HCT116 (cell line): ENCODE measurements at regions not wholly inside any gene's neighbourhood (a gene's known extent, or its start where the extent isn't known, plus 50 kb on each side); places are given as distances from the start of the nearest gene placed in this dataset.

Experiments used
- ATAC-seq: fragments of 200-7000 bp; cut with Tn5 transposase; 2 replicates; pipeline ENCODE4 v1.9.1; 2020; ENCODE audit warnings: mild to moderate bottlenecking, moderate library complexity
- BruUV-seq: library from RNA; stranded (reverse); fragments of 400-500 nt; replicated peaks from 2 replicates; lab custom pipeline; 2021; lab: Mats Ljungman, UMichigan
- CTCF ChIA-PET: fragments of 300-600 bp; sonication (Branson Sonifier 250); formaldehyde crosslinking; loops from one replicate; lab custom pipeline; 2021; ENCODE audit warnings: antibody characterized with exemption; lab: Charles Lee
- POLR2A ChIA-PET: fragments of 300-600, 350-600 bp; sonication (Branson Sonifier 250); formaldehyde crosslinking; loops from one replicate; lab custom pipeline; 2021; ENCODE audit warnings: antibody characterized with exemption; lab: Charles Lee
- RAD21 ChIA-PET, 2 experiments: fragments of 300-600 bp; sonication (Branson Sonifier 250); formaldehyde crosslinking; loops; one replicate each; lab custom pipeline; 2023; ENCODE audit warnings: low total read pairs in 2 of 2; ENCODE audit not compliant: uncharacterized antibody in 2 of 2, unreplicated experiment in 2 of 2, low non-redundant PET in 1 of 2; lab: Charles Lee
- DNase-seq: peaks from one replicate; pipeline ENCODE4 v3.0.0-alpha.2; 2010; ENCODE audit warnings: low read depth, low spot score
- H2AFZ ChIP-seq: fragments of 200-600 bp; shearing (Covaris generic), sonication (generic); 2 replicates; pipeline ENCODE4 v1.6.1; 2017; ENCODE audit warnings: low read depth, mixed run types, mixed read lengths, antibody characterized with exemption, low read length; ENCODE audit not compliant: poor library complexity, severe bottlenecking
- H3K27ac ChIP-seq: 2 replicates; pipeline ENCODE4 v1.5.1; 2012; ENCODE audit warnings: low read depth, low read length
- H3K27me3 ChIP-seq: fragments of 200-600 bp; sonication (generic); 2 replicates; pipeline ENCODE4 v1.6.1; 2016; ENCODE audit warnings: mixed run types, low read length, mixed read lengths; ENCODE audit not compliant: insufficient read depth
- H3K36me3 ChIP-seq, 2 experiments: fragments of 200-500 bp in 1 of 2; fragments of 200-600 bp in 1 of 2; sonication (Bioruptor generic) in 1 of 2; sonication (generic) in 1 of 2; 2 replicates each; pipeline versions ENCODE4 v1.5.1 to v1.6.1; 2014 to 2016; ENCODE audit warnings: low read length in 2 of 2, inconsistent platforms in 1 of 2, mixed read lengths in 1 of 2, mixed run types in 1 of 2; ENCODE audit not compliant: insufficient read depth in 2 of 2, control insufficient read depth in 1 of 2
- H3K4me1 ChIP-seq, 2 experiments: fragments of 200-600 bp in 1 of 2; sonication (generic) in 1 of 2; 2 replicates each; pipeline versions ENCODE4 v1.5.1 to v1.6.1; 2012 to 2017; ENCODE audit warnings: low read length in 2 of 2, inconsistent platforms in 1 of 2, mild to moderate bottlenecking in 1 of 2, mixed read lengths in 1 of 2, mixed run types in 1 of 2, moderate library complexity in 1 of 2; ENCODE audit not compliant: insufficient read depth in 2 of 2, control insufficient read depth in 1 of 2
- H3K4me2 ChIP-seq: fragments of 200-600 bp; sonication (generic); 2 replicates; pipeline ENCODE4 v1.6.1; 2017; ENCODE audit warnings: mixed run types, low read length, mixed read lengths
- H3K4me3 ChIP-seq, 2 experiments: fragments of 200-600 bp in 1 of 2; sonication (generic) in 1 of 2; replicated peaks in 1 of 2; 2 replicates each; pipeline ENCODE4 v1.5.1; 2011 to 2016; ENCODE audit warnings: low read length in 2 of 2, control low read depth in 1 of 2, low read depth in 1 of 2, mild to moderate bottlenecking in 1 of 2, mixed read lengths in 1 of 2, mixed run types in 1 of 2
- H3K79me2 ChIP-seq: fragments of 200-600 bp; sonication (generic); 2 replicates; pipeline ENCODE4 v1.6.1; 2017; ENCODE audit warnings: mild to moderate bottlenecking, mixed run types, low read length, moderate library complexity, mixed read lengths; ENCODE audit not compliant: insufficient read depth
- H3K9ac ChIP-seq: fragments of 200-600 bp; sonication (generic); 2 replicates; pipeline ENCODE4 v1.6.1; 2016; ENCODE audit warnings: low read length, mixed read lengths
- H3K9me2 ChIP-seq: fragments of 200-600 bp; sonication (generic), shearing (Covaris generic); 2 replicates; pipeline ENCODE4 v1.6.1; 2017; ENCODE audit warnings: mixed run types, mild to moderate bottlenecking, moderate library complexity; ENCODE audit not compliant: insufficient read depth
- H3K9me3 ChIP-seq, 2 experiments: fragments of 200-500 bp in 1 of 2; fragments of 200-600 bp in 1 of 2; sonication (Bioruptor generic) in 1 of 2; sonication (generic) in 1 of 2; 2 replicates each; pipeline ENCODE4 v1.6.1; 2014 to 2017; ENCODE audit warnings: low read length in 2 of 2, mixed read lengths in 2 of 2, inconsistent platforms in 1 of 2, low read depth in 1 of 2, mild to moderate bottlenecking in 1 of 2, mixed run types in 1 of 2, moderate library complexity in 1 of 2; ENCODE audit not compliant: control insufficient read depth in 1 of 2, insufficient read depth in 1 of 2
- H4K20me1 ChIP-seq: fragments of 200-600 bp; sonication (generic), shearing (Covaris generic); 2 replicates; pipeline ENCODE4 v1.6.1; 2017; ENCODE audit warnings: mixed run types, mild to moderate bottlenecking, moderate library complexity; ENCODE audit not compliant: insufficient read depth
- CEBPB ChIP-seq: IDR thresholded peaks from 2 replicates; pipeline ENCODE4 v1.6.1; 2012; ENCODE audit warnings: low read depth
- MAX ChIP-seq: IDR thresholded peaks from 2 replicates; pipeline ENCODE4 v1.6.1; 2012
- RAD21 ChIP-seq: IDR thresholded peaks from 2 replicates; pipeline ENCODE4 v1.6.1; 2012; ENCODE audit warnings: low read depth, mild to moderate bottlenecking
- YY1 ChIP-seq: IDR thresholded peaks from 2 replicates; pipeline ENCODE4 v1.6.1; 2011; ENCODE audit warnings: low read length, low read depth, moderate library complexity, mild to moderate bottlenecking; ENCODE audit not compliant: insufficient replicate concordance; ENCODE audit errors: extremely low read depth
- intact Hi-C: fragments of 100-400 bp; cut with micrococcal nuclease; formaldehyde crosslinking; loops from 2 replicates; pipeline ENCODE4 v1.10.0; 2022
- TF ChIP-seq, protein P1 (sequence below): IDR thresholded peaks from 2 replicates; pipeline ENCODE4 v1.6.1; 2012; ENCODE audit warnings: low read depth
- TF ChIP-seq, protein P2 (sequence below): IDR thresholded peaks from 2 replicates; pipeline ENCODE4 v1.6.1; 2011; ENCODE audit warnings: mild to moderate bottlenecking, low read length, moderate library complexity; ENCODE audit not compliant: insufficient replicate concordance; ENCODE audit errors: extremely low read depth

DNA sequence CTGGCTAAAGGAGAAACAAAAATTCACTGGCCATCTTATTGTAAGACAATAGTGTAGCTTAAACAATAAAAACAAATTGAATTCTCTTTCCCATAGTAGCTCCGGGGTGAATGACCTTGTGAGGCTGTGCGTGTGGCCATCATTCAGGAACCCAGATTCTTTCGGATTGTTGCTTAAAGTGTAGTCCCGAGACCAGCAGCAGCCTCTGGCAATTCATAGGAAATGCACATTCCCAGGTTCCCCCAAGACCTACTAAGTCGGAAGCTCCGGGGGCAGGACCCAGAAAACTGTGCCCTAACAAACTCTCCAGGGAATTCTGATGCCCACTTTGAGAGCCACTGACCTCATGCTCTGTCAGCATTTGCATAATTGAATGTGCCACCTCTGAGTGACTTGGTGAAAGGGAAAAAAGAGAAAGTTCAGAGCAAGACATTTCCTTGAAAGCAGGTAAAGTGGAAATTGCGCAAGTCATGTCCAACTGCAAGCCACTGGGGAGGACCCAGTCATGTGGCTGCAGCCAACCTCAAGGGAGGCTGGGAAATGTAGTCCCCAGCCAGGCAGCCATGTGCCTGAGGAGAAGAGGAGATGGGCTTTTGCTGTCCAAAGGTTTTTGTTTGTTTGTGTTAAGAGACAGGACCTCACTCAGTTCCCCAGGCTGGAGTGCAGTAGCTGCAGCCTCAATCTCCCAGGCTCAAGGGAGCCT lies 50.7 kb upstream of the PNMA8B start:
- Histone ChIP-seq H3K27me3 (no peaks in the 10 kb centered on the region), H3K4me2 (peak overlapping the region; percentile 29; the same call in 1 of the 2 replicates), H3K36me3 (no peaks in the 10 kb centered on the region), H3K79me2 (no peaks in the 10 kb centered on the region), H3K27ac (no peak overlapping the region; the same call in 1 of the 2 replicates), H4K20me1 (no peaks in the 10 kb centered on the region), H3K9me2 (no peaks in the 10 kb centered on the region), H3K9ac (no peak overlapping the region), H3K9me3 (peaks cover 5 to 11% of the 10 kb centered on the region in 2 experiments; a peak in 2 of 4 replicates), H3K4me3 (no peak overlapping the region), H2AFZ (peak overlapping the region; percentile 93), H3K4me1 (peaks cover 4 to 6% of the 10 kb centered on the region in 2 experiments; a peak in 3 of 4 replicates)
- ChIA-PET POLR2A (no interaction called here), CTCF (interaction anchor here (1.3 to 1.7 kb wide), 3 partner anchors 9 to 33 kb away, joined by 3 to 7 read pairs (median 4); no protein-coding TSS in a partner anchor), RAD21 (no interaction called here)
- TF ChIP-seq RAD21 (no peak), YY1 (peak; percentile 91), CEBPB (peak; percentile 100), MAX (peak; percentile 67)
- TF ChIP-seq, protein P1, sequence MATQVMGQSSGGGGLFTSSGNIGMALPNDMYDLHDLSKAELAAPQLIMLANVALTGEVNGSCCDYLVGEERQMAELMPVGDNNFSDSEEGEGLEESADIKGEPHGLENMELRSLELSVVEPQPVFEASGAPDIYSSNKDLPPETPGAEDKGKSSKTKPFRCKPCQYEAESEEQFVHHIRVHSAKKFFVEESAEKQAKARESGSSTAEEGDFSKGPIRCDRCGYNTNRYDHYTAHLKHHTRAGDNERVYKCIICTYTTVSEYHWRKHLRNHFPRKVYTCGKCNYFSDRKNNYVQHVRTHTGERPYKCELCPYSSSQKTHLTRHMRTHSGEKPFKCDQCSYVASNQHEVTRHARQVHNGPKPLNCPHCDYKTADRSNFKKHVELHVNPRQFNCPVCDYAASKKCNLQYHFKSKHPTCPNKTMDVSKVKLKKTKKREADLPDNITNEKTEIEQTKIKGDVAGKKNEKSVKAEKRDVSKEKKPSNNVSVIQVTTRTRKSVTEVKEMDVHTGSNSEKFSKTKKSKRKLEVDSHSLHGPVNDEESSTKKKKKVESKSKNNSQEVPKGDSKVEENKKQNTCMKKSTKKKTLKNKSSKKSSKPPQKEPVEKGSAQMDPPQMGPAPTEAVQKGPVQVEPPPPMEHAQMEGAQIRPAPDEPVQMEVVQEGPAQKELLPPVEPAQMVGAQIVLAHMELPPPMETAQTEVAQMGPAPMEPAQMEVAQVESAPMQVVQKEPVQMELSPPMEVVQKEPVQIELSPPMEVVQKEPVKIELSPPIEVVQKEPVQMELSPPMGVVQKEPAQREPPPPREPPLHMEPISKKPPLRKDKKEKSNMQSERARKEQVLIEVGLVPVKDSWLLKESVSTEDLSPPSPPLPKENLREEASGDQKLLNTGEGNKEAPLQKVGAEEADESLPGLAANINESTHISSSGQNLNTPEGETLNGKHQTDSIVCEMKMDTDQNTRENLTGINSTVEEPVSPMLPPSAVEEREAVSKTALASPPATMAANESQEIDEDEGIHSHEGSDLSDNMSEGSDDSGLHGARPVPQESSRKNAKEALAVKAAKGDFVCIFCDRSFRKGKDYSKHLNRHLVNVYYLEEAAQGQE = no peak
- TF ChIP-seq, protein P2, sequence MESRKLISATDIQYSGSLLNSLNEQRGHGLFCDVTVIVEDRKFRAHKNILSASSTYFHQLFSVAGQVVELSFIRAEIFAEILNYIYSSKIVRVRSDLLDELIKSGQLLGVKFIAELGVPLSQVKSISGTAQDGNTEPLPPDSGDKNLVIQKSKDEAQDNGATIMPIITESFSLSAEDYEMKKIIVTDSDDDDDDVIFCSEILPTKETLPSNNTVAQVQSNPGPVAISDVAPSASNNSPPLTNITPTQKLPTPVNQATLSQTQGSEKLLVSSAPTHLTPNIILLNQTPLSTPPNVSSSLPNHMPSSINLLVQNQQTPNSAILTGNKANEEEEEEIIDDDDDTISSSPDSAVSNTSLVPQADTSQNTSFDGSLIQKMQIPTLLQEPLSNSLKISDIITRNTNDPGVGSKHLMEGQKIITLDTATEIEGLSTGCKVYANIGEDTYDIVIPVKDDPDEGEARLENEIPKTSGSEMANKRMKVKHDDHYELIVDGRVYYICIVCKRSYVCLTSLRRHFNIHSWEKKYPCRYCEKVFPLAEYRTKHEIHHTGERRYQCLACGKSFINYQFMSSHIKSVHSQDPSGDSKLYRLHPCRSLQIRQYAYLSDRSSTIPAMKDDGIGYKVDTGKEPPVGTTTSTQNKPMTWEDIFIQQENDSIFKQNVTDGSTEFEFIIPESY = no peak
- peak; percentile 82 for ATAC-seq
- no peak for DNase-seq
- intact Hi-C loops = no loop called here
- no TSS peak for BruUV-seq
